ENCODE measurements at regions not wholly inside any gene's neighbourhood (a gene's known extent, or its start where the extent isn't known, plus 50 kb on each side); places are given as distances from the start of the nearest gene placed in this dataset.

DNA sequence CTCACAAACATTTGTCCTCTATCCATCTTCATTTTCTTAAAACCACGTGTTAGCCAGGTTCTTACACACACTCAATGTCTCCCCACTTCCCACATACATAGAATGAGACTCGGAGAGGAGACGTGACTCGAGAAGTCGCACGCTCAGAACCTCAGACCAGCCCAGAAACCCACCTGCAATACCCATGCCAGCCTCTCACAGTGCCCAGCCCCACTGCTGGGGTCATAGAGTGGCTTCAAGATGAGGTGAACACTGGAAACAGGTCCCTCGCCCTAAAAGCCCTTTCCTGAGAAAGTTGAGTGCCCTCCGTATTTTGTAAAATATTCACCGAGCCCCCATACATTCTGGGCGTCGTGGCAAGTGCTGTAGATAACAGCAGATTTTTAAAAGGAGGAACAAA is 487.4 kb downstream of the EIPR1 start:
- TF ChIP-seq, protein P1, sequence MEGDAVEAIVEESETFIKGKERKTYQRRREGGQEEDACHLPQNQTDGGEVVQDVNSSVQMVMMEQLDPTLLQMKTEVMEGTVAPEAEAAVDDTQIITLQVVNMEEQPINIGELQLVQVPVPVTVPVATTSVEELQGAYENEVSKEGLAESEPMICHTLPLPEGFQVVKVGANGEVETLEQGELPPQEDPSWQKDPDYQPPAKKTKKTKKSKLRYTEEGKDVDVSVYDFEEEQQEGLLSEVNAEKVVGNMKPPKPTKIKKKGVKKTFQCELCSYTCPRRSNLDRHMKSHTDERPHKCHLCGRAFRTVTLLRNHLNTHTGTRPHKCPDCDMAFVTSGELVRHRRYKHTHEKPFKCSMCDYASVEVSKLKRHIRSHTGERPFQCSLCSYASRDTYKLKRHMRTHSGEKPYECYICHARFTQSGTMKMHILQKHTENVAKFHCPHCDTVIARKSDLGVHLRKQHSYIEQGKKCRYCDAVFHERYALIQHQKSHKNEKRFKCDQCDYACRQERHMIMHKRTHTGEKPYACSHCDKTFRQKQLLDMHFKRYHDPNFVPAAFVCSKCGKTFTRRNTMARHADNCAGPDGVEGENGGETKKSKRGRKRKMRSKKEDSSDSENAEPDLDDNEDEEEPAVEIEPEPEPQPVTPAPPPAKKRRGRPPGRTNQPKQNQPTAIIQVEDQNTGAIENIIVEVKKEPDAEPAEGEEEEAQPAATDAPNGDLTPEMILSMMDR (IDR thresholded peaks at IDR 0.05; ENCODE audit: poor library complexity) = no peak
- TF ChIP-seq EZH2phosphoT487 (IDR thresholded peaks at IDR 0.05; ENCODE audit: low read depth, severe bottlenecking, unreplicated experiment) = no peak
